ENCODE measurements at regions not wholly inside any gene's neighbourhood (a gene's known extent, or its start where the extent isn't known, plus 50 kb on each side); places are given as distances from the start of the nearest gene placed in this dataset.
"Not testable (repeated sequence)": the region's sequence is repeated elsewhere in the genome, so short reads cannot be mapped to it uniquely, and the experiment has no call there.

DNA sequence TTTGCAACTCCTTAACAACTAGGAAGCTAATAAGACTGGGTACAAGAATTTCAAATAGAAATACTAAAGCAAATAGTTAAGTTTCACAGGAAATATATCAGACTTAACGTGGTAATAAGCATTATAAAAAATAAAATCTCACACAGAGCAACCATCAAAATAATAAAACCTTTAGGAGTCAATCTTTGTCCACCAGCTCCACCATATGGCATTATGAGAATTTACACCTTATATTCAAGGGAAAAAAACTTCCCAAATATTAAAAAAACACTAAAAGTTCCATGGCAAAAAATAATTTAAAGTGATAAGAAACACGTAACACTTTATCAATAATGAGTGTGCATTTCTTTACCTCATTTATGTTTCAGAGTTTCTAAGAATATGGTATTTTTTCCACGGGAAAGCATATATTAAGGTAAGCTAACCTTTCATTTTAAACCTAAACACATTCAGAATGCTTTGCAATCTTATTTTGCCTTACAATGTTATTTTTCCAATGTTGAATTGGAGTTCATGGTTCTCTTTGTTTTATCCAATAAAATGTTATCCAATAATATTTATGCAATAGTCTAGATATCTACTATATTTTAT lies 423.2 kb upstream of the SGCG start:
- no peak for DNase-seq (ENCODE audit: low spot score)

- no peak for DNase-seq (ENCODE audit: low spot score)
Observed at GRCh38 chr13:22758245-22758644, 422.5 kb upstream of the SGCG start.

- DNase-seq (ENCODE audit: low spot score): no peak
Observed at GRCh38 chr13:22761709-22762108, 419.1 kb upstream of the SGCG start.

GRCh38 chr13:22765547-22765946 lies 415.2 kb upstream of the SGCG start:
- no peak for DNase-seq (ENCODE audit: low spot score)

GRCh38 chr13:22770891-22771290 lies 409.9 kb upstream of the SGCG start:
- no peak for DNase-seq (ENCODE audit: low spot score)

- DNase-seq (ENCODE audit: low spot score): no peak
Observed at GRCh38 chr13:22773465-22773864, 407.3 kb upstream of the SGCG start.

DNA sequence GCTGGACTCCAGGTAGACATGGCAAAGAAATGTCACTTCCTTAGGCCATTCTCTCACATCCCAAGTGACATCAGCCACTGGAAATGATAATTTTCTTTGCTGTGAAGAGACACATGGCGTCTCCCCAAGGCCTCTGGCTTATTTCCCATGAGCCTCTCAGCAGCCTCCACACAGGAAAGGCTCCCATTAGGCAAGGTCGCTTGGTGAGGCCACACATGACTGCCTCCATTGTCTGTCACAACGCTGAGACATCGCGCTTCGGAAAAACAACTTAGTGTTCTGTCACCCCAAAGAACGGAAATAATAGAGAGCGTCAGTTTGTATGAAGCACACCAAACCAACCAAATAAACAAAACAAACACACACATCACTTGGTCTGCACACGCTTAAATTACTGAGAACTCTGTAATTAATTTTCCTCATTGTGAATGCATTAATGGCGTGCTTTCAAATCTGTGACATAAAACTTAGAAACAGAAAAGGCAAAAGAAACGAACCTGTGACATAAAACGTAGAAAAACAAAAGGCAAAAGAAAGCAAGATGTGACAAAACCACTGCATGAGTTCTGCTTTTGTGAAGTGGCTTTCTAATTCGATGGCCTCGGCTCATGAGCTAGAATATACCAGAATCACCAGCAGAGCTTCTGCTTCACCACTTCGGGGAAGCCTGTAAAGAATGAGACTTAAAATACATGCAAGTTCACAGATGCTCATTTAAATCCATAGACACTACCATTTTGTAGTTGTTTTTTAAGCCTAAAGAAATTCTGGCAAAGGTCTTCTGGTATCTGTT lies 404.2 kb upstream of the SGCG start:
- DNase-seq (ENCODE audit: low spot score): no peak

DNA sequence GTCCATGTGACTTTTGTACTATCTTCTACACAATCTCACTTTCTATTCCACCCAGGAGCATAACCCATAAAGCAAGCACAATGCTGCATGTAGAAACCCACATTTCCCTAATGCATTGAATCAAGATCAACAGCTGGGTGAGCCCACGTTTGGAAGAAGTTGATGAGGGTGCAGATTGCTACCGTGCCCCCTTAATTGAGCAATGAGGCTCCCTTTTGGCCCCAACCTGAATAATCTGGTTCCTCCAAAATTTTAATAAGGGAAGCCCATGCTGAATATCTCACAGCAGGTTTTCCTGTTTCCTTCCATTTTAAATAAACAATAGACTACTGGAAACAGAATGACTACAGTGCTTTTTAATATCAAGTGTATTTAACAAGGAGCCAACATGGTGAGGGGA lies 403.6 kb upstream of the SGCG start:
- DNase-seq (ENCODE audit: low spot score): no peak

DNA sequence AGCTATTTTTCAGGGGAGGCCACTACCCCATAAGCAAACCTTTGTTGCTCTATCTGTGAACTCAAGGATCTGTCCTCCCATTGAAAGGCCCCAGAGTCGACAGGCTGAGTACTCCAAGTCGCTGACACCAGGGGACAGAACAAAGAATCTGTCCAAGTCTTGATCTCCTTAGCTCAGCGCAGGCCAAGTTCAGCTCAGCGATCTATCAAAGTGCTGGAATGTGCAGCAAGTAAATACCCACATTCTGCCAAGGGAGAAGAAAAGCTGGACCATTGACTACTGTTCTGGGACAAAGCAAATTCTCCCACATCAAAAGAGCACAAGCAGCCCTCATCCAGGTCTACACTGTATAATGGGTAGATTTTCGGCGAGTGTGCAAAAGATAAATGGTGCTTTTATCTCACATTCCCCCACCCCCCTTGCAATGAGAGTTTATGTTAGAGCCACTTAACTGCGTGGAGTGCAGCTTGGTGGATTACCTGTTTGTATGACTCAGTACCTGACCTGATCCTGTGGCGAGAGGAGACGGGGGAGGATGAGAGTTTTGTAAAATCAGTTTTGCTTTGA lies 391.7 kb upstream of the SGCG start:
- DNase-seq (ENCODE audit: low spot score): no peak

DNA sequence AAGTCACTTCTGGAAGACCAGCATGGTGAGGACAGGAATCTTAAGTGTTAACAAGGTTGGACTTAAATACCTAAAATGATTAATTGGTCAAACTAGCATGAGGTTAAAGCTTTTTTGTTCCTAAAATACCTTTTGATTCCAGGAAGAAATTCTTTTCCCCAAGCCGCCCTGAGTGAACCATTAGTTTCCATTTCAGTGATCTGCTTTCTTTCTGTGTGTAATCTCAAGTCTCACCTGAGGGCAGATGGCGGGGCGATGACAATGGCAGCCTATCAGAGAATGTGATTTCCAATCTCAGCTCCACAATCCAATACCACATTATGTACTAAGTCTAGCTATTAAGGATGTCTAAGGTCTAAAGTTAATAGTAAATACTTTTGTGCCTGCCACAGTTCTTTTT lies 390.9 kb upstream of the SGCG start:
- no peak for DNase-seq (ENCODE audit: low spot score)

DNA sequence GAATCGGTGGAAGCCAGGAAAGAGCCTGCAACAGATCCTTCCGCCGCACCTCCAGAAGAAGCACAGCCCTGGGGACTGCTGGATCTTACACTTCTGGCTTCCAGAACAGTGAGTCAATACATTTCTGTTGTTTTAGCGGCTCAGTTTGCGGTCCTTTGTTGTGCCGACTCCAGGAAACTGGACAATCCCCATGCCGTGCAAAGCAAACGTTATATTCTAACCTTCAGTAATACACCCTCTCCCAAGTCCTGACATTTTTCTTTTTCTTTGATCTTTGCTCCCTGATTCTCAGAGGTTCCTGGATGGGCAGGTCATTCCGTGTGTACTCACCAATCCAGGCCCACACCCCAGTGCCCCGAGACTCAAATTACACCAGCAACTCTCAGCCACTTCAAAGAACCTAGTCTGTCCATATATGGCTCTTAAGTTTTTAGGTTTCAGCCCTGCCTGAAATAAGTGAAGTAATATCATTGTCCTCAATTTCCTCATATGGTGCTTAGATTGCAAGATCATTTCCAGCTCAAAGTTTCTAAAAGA lies 387.1 kb upstream of the SGCG start:
- DNase-seq (ENCODE audit: low spot score): no peak

DNA sequence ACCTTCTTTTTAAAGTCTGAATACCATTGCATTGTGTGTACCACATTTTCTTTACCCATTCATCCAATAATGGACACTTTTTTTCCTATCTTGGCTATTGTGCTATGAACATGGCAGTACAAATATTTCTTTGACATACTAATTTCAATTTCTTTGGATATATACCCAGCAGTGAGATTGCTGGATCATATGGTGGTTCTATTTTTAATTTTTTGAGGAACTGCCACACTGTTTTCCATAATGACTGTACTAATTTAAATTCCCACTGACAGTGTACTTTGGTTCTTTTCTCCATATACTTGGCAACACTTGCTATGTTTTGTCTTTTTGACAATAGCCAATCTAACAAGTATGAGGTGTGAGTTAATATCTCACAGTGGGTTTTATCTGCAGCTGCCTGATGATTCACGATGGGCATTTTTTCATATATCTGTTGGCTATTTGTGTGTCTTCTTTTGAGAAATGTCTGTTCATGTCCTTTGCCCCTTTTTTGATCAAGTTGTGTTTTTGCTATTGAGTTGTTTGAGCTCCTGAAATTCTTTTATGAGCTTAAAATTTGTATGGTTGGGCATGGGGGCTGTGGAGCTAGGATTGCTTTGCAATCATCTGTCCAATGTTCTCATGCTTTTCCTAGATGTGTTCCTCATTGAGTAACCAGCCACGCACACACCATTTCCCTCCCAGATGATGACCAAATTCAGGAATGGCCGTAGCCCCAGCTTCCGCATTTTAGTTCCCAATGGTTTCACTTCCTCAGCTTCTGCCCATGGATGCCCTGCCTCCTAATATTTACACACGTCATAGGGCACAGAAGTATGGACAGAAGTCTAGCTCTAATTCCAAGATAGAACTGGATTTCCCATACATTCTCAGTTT lies 380.0 kb upstream of the SGCG start:
- no peak for DNase-seq (ENCODE audit: low spot score)

- no peak for DNase-seq (ENCODE audit: low spot score)
Observed at GRCh38 chr13:22801402-22802003, 379.3 kb upstream of the SGCG start.

GRCh38 chr13:22812793-22813192 lies 368.0 kb upstream of the SGCG start:
- DNase-seq (ENCODE audit: low spot score): no peak

DNA sequence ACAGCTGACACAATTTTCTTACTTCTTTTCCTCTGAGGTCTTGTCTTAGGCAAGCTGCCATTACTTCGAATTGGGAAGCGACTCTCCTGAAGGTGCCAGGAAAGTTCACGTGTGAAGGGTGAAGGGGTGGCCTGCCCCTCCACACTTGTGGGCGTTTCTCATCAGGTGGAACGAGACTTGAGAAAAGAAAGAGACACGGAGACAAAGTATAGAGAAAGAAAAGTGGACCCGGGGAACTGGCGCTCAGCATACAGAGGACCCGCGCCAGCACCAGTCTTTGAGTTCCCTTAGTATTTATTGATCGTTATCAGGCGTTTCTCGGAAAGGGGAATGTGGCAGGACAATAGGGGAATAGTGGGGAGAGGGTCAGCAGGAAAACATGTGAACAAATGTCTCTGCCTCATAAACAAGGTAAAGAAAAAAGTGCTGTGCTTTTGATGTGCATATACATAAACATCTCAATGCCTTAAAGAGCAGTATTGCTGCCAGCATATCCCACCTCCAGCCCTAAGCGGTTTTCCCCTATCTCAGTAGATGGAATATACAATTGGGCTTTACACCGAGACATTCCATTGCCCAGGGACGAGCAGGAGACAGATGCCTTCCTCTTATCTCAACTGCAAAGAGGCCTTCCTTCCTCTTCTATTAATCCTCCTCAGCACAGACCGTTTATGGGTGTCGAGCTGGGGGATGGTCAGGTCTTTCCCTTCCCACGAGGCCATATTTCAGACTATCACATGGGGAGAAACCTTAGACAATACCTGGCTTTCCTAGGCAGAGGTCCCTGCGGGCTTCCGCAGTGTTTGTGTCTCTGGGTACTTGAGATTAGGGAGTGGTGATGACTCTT lies 367.0 kb upstream of the SGCG start:
- DNase-seq (ENCODE audit: low spot score): not testable (repeated sequence)

- DNase-seq (ENCODE audit: low spot score): not testable (repeated sequence)
Observed at GRCh38 chr13:22814433-22814832, 366.3 kb upstream of the SGCG start.

- DNase-seq (ENCODE audit: low spot score): no peak
Observed at GRCh38 chr13:22821589-22821988, 359.2 kb upstream of the SGCG start.

DNA sequence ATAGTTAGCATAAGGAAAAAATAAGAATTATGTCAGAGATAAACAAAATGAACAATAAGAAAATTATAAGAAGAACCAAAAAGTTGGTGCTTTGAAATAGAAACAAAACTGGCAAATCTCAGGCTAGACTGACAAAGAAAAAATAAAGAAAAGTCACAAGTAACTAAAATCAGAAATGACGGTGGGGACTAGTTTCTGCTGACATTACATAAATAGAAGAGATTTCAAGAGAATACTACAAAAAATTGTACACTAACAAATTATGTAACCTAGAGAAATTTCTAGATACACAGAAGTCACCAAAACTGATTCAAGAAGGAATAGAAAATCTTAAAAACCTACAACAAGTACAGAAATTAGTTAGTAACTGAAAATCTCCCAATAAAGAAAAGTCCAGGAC lies 355.6 kb upstream of the SGCG start:
- DNase-seq (ENCODE audit: low spot score): no peak

DNA sequence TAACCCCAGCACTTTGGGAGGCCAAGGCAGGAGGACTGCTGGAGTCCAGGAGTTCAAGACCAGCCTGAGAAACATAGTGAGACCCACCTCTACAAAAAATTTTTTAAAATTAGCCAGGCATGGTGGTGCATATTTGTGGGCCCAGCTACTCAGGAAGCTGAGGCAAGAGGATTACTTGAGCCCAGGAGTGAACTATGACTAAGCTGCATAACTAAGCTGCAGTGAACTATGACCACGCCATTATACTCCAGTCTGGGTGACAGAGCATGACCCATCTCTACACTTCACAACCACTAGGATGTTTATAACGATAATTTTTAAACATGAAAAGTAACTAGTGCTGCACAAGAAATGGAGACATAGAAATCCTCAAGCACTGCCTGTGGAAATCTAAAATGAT lies 352.7 kb upstream of the SGCG start:
- DNase-seq (ENCODE audit: low spot score): no peak

GRCh38 chr13:22836475-22836874 lies 344.3 kb upstream of the SGCG start:
- no peak for DNase-seq (ENCODE audit: low spot score)

All from ecto neural progenitor cell (in vitro differentiated cells).